ENCODE measurements at regions not wholly inside any gene's neighbourhood (a gene's known extent, or its start where the extent isn't known, plus 50 kb on each side); places are given as distances from the start of the nearest gene placed in this dataset.

- no peaks in the 10 kb centered on the region for H3K9me3 Mint-ChIP-seq (ENCODE audit: insufficient read depth)
- no peak overlapping the region for H3K4me3 Mint-ChIP-seq
- POLR2A ChIA-PET = no interaction called here
- Histone ChIP-seq H3K4me3 (ENCODE audit: control extremely low read depth in 1 of 5, extremely low read depth in 1 of 5, insufficient read depth in 1 of 5, low read depth in 2 of 5, low read length in 4 of 5) (no peak overlapping the region), H3K27ac (ENCODE audit: low read length in 2 of 2) (no peak overlapping the region), H3K79me2 (ENCODE audit: control insufficient read depth, insufficient read depth, low read length) (no peaks in the 10 kb centered on the region), H4K20me1 (ENCODE audit: control insufficient read depth, insufficient read depth, low read length, poor library complexity, severe bottlenecking) (no peaks in the 10 kb centered on the region), H3K9ac (ENCODE audit: low read length) (no peak overlapping the region), H2AFZ (ENCODE audit: insufficient read depth, low read depth, low read length, poor library complexity, severe bottlenecking) (peak overlapping the region; percentile 53), H3K4me2 (replicated peaks; ENCODE audit: low read depth, low read length, poor library complexity, severe bottlenecking) (peak overlapping the region; percentile 29), H3K27me3 (replicated peaks in 1 of 4; ENCODE audit: control extremely low read depth in 1 of 4, control insufficient read depth in 3 of 4, insufficient read depth in 4 of 4, low read length in 3 of 4) (no peaks in the 10 kb centered on the region), H3K9me3 (ENCODE audit: control extremely low read depth in 1 of 3, control insufficient read depth in 2 of 3, insufficient read depth in 1 of 3, low read length in 2 of 3) (no peaks in the 10 kb centered on the region), H3K36me3 (replicated peaks in 1 of 2; ENCODE audit: control extremely low read depth in 1 of 2, control insufficient read depth in 1 of 2, extremely low read depth in 1 of 2, insufficient read depth in 2 of 2, low read length in 1 of 2) (no peaks in the 10 kb centered on the region), H3K4me1 (ENCODE audit: control insufficient read depth in 2 of 2, insufficient read depth in 2 of 2, low read length in 2 of 2) (peaks cover 12 to 20% of the 10 kb centered on the region in 2 donors)
- CTCF ChIA-PET = interaction anchor here (0.6 to 18.8 kb wide), 42 partner anchors 9 to 959 kb away, joined by 3 to 471 read pairs (median 4); no protein-coding TSS in a partner anchor
- TF ChIP-seq CTCF (IDR thresholded peaks at IDR 0.05) (peak; percentile 90), EZH2 (IDR thresholded peaks at IDR 0.05; ENCODE audit: borderline replicate concordance, insufficient read depth, low read depth, low read length, poor library complexity, severe bottlenecking) (no peak)
- 29% methylated on average over 15 of the region's 19 CpGs for WGBS (ENCODE audit: insufficient coverage)
- ATAC-seq (ENCODE audit: low read depth) = peak; percentile 90
- H3K4me1 Mint-ChIP-seq = peaks cover 14% of the 10 kb centered on the region
- intact Hi-C loops (cut with micrococcal nuclease) = loop anchor here (1.0 to 5.0 kb wide), 4 partner anchors 13 to 543 kb away; no protein-coding TSS in a partner anchor
- no peaks in the 10 kb centered on the region for H3K27me3 Mint-ChIP-seq
- H3K27ac Mint-ChIP-seq = no peak overlapping the region
- DNase-seq = peak; percentile 85
Observed at GRCh38 chr18:59070181-59070912, 69.3 kb upstream of the SEC11C start.
